ENCODE measurements at regions not wholly inside any gene's neighbourhood (a gene's known extent, or its start where the extent isn't known, plus 50 kb on each side); places are given as distances from the start of the nearest gene placed in this dataset.

DNA sequence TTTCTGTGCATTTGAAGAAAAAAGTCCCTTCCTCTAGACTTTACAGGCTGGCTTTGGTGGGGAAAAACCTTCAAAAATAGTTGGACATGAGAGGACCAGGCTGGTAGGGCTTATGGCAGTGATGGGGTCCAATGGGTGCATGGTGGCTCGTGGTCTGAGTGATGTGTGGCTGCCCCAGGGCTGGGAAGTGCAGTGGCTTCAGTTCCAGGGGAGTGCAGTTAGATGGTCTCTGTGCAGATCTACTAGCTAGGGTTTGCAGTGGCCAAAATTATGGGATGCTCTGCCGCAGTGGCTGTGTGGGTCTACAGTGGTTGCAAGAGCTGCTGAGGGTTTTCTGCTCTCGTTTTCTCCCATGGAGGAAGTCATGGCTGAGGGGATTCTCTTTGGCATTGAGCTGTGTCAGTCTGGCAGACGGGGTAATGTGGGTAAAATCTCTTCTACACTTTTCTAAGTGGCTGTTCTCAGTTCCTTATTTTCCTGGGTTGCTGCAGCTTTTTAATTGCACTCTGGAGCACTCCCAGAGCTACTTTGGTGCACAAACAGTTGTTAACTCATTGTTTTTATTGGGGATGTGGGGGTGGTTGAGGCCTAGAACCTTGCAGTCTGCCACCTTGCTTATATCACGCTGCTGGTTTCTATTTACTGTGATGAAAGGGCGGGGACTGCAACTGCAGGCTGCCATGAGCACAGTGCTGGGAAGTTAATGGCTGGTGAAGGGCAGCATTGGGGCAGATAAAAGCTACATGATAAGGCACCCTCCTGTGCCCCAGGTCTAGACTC is 1324.6 kb downstream of the NSUN3 start:
- H3K27me3 ChIP-seq (replicated peaks; ENCODE audit: control insufficient read depth, insufficient read depth, low read length): no peaks in the 10 kb centered on the region
- no peaks in the 10 kb centered on the region for H3K36me3 ChIP-seq (ENCODE audit: control insufficient read depth, insufficient read depth, low read length)
- DNase-seq (ENCODE audit: extremely low read depth, insufficient read length): no peak
- no peak for TF ChIP-seq CTCF (IDR thresholded peaks at IDR 0.05; ENCODE audit: insufficient read depth, low read length, poor library complexity, severe bottlenecking)
- H3K4me3 ChIP-seq (replicated peaks; ENCODE audit: low read depth, low read length): no peak overlapping the region

GRCh38 chr3:95389725-95390313 is 1327.0 kb downstream of the NSUN3 start:
- Histone ChIP-seq H3K4me3 (replicated peaks; ENCODE audit: low read depth, low read length) (no peak overlapping the region), H3K27me3 (replicated peaks; ENCODE audit: control insufficient read depth, insufficient read depth, low read length) (no peaks in the 10 kb centered on the region), H3K36me3 (ENCODE audit: control insufficient read depth, insufficient read depth, low read length) (no peaks in the 10 kb centered on the region)
- no peak for DNase-seq (ENCODE audit: extremely low read depth, insufficient read length)
- TF ChIP-seq CTCF (IDR thresholded peaks at IDR 0.05; ENCODE audit: insufficient read depth, low read length, poor library complexity, severe bottlenecking): no peak

DNA sequence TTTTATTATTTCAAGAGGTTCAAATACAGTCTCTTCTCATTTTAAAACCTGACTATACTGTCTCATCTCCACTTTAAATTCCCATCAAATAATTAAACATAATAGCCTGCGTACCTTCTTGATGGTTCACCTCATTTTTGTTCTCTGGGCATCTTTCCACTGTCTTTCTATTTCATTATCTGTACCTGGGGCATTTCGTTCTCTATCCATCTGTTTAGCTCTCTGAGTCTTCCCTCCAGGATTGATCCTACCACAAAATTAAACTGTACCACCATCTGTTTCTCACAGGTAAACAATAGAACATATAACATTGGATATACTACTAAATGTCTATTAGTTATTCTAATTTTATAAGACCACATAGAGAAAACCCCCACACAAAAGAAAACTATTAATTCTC is 1331.4 kb downstream of the NSUN3 start:
- Histone ChIP-seq H3K4me3 (replicated peaks; ENCODE audit: low read depth, low read length) (no peak overlapping the region), H3K36me3 (ENCODE audit: control insufficient read depth, insufficient read depth, low read length) (no peaks in the 10 kb centered on the region), H3K27me3 (replicated peaks; ENCODE audit: control insufficient read depth, insufficient read depth, low read length) (no peaks in the 10 kb centered on the region)
- no peak for DNase-seq (ENCODE audit: extremely low read depth, insufficient read length)
- no peak for TF ChIP-seq CTCF (IDR thresholded peaks at IDR 0.05; ENCODE audit: insufficient read depth, low read length, poor library complexity, severe bottlenecking)

- Histone ChIP-seq H3K36me3 (ENCODE audit: control insufficient read depth, insufficient read depth, low read length) (no peaks in the 10 kb centered on the region), H3K27me3 (replicated peaks; ENCODE audit: control insufficient read depth, insufficient read depth, low read length) (no peaks in the 10 kb centered on the region), H3K4me3 (replicated peaks; ENCODE audit: low read depth, low read length) (no peak overlapping the region)
- no peak for TF ChIP-seq CTCF (IDR thresholded peaks at IDR 0.05; ENCODE audit: insufficient read depth, low read length, poor library complexity, severe bottlenecking)
- DNase-seq (ENCODE audit: extremely low read depth, insufficient read length): no peak
Measured at GRCh38 chr3:95399585-95399984, 1336.7 kb downstream of the NSUN3 start.

GRCh38 chr3:95401693-95402092 is 1338.8 kb downstream of the NSUN3 start:
- no peaks in the 10 kb centered on the region for H3K36me3 ChIP-seq (ENCODE audit: control insufficient read depth, insufficient read depth, low read length)
- DNase-seq (ENCODE audit: extremely low read depth, insufficient read length): no peak
- no peak for TF ChIP-seq CTCF (IDR thresholded peaks at IDR 0.05; ENCODE audit: insufficient read depth, low read length, poor library complexity, severe bottlenecking)
- no peak overlapping the region for H3K4me3 ChIP-seq (replicated peaks; ENCODE audit: low read depth, low read length)
- no peaks in the 10 kb centered on the region for H3K27me3 ChIP-seq (replicated peaks; ENCODE audit: control insufficient read depth, insufficient read depth, low read length)
